Kidney epithelial cell (primary cell): ENCODE measurements at regions not wholly inside any gene's neighbourhood (a gene's known extent, or its start where the extent isn't known, plus 50 kb on each side); places are given as distances from the start of the nearest gene placed in this dataset.
"Not testable (repeated sequence)": the region's sequence is repeated elsewhere in the genome, so short reads cannot be mapped to it uniquely, and the experiment has no call there.

Source experiments
- DNase-seq: peaks from one replicate; pipeline ENCODE4 v3.0.0-alpha.2; 2010; ENCODE audit warnings: low read depth
- H3K27me3 ChIP-seq: 2 replicates; pipeline ENCODE4 v1.6.0; 2011; ENCODE audit warnings: low read length; ENCODE audit not compliant: control insufficient read depth, insufficient read depth
- H3K36me3 ChIP-seq: 2 replicates; pipeline ENCODE4 v1.5.1; 2011; ENCODE audit warnings: low read length; ENCODE audit not compliant: control insufficient read depth, insufficient read depth
- H3K4me3 ChIP-seq: 2 replicates; pipeline ENCODE4 v1.5.1; 2011; ENCODE audit warnings: low read depth, mild to moderate bottlenecking, control low read depth, low read length
- TF ChIP-seq, protein P1 (sequence below): IDR thresholded peaks from 2 replicates; pipeline ENCODE4 v1.5.1; 2011; ENCODE audit warnings: mild to moderate bottlenecking, moderate library complexity, low read length, control low read depth, inconsistent platforms; ENCODE audit not compliant: insufficient read depth, poor library complexity, severe bottlenecking

DNA sequence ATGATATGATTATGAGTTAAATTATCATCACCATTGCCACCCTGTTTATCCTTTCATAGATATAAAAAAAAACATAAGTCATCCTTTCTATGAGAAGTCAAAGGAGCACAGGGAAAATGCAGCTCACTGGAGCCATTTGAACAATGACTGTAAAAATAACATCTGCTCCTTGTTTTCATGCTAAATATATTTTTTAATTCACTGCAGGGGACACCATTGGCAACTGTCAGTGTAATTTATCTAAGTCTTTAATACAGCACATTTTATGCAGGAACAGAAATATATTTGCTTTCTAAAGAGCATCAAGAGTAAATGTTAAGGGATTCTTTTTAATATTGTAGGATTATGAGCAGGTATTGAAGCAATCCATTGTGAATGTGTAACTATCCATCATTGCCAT is 371.3 kb downstream of the ZBBX start:
- Histone ChIP-seq H3K36me3 (no peaks in the 10 kb centered on the region), H3K27me3 (no peaks in the 10 kb centered on the region), H3K4me3 (no peak overlapping the region)
- DNase-seq, result no peak
- TF ChIP-seq, protein P1, sequence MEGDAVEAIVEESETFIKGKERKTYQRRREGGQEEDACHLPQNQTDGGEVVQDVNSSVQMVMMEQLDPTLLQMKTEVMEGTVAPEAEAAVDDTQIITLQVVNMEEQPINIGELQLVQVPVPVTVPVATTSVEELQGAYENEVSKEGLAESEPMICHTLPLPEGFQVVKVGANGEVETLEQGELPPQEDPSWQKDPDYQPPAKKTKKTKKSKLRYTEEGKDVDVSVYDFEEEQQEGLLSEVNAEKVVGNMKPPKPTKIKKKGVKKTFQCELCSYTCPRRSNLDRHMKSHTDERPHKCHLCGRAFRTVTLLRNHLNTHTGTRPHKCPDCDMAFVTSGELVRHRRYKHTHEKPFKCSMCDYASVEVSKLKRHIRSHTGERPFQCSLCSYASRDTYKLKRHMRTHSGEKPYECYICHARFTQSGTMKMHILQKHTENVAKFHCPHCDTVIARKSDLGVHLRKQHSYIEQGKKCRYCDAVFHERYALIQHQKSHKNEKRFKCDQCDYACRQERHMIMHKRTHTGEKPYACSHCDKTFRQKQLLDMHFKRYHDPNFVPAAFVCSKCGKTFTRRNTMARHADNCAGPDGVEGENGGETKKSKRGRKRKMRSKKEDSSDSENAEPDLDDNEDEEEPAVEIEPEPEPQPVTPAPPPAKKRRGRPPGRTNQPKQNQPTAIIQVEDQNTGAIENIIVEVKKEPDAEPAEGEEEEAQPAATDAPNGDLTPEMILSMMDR, result no peak

DNA sequence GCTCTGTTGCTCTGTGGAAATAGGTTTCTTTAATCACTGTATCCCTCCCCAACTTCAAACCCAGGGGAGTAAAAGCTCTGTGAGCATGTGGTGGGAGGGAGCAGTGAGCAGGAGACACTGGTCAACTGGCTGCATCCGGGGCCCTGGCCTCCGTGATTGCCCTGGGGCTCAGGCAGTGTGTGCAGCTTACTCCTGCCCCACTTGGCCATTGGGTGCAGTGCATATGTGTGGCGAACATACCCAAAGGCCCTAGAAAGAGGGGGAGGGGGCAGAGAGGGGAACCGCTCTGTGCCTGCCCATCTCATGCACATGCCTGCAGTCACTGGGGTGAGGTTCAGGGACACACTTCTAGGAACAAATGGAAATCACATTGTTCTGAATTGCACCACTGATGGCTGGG is 378.7 kb downstream of the ZBBX start:
- Histone ChIP-seq H3K36me3 (no peaks in the 10 kb centered on the region), H3K27me3 (no peaks in the 10 kb centered on the region), H3K4me3 (no peak overlapping the region)
- TF ChIP-seq, protein P1, result no peak
- no peak for DNase-seq

DNA sequence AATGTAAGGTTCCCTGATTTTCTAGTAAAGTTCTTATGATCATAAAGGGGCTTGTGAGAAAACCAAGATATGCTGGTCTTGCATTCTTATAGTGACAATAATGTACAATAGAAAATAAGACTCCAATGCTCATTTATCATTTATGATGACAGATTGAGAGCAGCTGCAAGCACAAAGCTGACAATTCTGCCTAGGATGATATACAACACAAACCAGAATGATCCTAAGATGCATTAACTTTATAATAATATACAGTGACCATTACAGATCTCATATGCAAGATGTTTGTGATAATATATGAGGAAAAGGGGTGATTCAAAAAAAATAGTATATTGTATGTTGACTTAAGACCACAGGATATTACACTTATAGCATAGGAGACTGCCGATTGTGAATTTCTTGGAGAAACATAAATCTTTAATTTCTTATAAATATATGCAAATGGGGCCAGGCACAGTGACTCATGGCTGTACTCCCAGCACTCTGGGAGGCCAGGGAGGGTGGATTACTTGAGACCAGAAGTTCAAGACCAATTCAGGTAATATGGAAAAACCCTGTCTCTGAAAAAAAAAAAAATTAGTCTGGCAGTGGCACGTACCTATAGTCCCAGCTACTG is 387.0 kb downstream of the ZBBX start:
- H3K27me3 ChIP-seq, result no peaks in the 10 kb centered on the region
- TF ChIP-seq, protein P1, result no peak
- H3K36me3 ChIP-seq, result no peaks in the 10 kb centered on the region
- no peak for DNase-seq
- H3K4me3 ChIP-seq, result no peak overlapping the region

DNA sequence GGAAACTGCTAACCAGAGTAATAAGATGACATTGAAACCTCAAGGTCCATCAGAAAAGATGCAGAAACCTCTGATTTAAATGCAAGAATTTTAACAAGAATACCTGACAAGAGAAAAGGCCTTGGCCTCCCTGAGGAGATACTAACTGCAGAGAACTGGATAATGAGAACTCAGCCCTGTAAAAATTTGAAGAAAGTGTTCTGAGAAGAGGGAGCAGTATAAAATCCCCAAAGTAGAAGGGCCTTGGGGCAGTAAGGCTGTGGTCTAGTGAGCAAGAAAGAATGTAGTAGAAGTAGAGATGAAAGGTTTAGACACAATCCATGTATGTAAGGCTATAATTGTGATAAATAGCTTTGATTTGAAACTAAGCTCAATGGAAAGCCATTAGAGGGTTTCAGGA is 394.1 kb downstream of the ZBBX start:
- Histone ChIP-seq H3K36me3 (no peaks in the 10 kb centered on the region), H3K4me3 (no peak overlapping the region), H3K27me3 (no peaks in the 10 kb centered on the region)
- DNase-seq, result no peak
- TF ChIP-seq, protein P1, result no peak

DNA sequence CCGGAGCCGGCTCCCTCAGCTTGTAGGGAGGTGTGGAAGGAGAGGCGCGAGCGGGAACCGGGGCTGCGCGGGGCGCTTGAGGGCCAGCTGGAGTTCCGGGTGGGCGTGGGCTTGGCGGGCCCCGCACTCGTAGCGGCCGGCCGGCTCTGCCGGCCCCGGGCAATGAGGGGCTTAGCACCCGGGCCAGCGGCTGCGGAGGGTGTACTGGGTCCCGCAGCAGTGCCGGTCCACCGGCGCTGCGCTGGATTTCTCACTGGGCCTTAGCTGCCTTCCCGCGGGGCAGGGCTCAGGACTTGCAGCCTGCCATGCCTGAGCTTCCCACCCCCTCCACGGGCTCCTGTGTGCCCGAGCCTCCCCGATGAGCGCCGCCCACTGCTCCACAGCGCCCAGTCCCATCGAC is 404.3 kb downstream of the ZBBX start:
- not testable (repeated sequence) for H3K4me3 ChIP-seq, H3K27me3 ChIP-seq, H3K36me3 ChIP-seq, DNase-seq

DNA sequence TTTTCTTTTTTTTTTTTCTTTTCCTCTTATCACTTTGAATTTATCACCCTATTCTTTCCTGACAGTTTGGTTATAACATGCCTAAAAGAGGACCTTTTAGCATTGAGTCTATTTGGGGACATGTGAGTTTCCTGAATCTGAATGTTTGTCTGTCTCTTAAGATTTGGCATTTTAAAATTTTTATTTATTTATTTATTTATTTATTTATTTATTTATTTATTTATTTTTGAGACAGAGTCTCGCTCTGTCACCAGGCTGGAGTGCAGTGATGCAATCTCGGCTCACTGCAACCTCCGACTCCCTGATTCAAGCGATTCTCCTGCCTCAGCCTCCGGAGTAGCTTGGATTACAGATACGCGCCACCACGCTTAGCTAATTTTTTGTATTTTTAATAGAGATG is 412.4 kb downstream of the ZBBX start:
- not testable (repeated sequence) for DNase-seq, H3K36me3 ChIP-seq, H3K4me3 ChIP-seq, H3K27me3 ChIP-seq

DNA sequence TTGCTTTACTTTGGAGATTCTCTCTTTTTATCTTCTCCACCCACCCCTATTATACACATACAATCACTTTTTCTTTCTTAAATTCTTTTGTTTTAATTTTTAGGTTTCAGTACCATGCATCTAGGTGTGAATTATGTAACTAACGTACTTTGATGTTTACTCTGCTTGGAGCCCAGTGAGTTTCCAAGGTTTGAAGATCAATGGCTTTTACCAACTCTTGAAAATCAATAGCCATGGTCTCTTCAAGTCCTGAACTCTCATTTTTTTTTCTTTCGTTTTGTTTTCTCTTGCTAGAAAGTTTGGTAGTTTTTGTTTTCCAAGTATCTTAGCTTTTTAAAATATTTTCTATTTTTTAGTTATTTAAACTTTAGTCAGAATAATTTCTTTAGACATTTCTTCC is 417.2 kb downstream of the ZBBX start:
- Histone ChIP-seq H3K36me3 (no peaks in the 10 kb centered on the region), H3K4me3 (no peak overlapping the region), H3K27me3 (no peaks in the 10 kb centered on the region)
- TF ChIP-seq, protein P1, result no peak
- no peak for DNase-seq
